HepG2 (cell line): ENCODE measurements at regions not wholly inside any gene's neighbourhood (a gene's known extent, or its start where the extent isn't known, plus 50 kb on each side); places are given as distances from the start of the nearest gene placed in this dataset.

Experiments
- EP300 ChIP-seq, 3 experiments: sonication (generic) in 1 of 3; formaldehyde crosslinking in 1 of 3; IDR thresholded peaks; 2 replicates each; pipeline versions ENCODE4 v1.5.1 to v1.6.1; 2011 to 2020; ENCODE audit warnings: low read depth in 2 of 3, low read length in 2 of 3, borderline replicate concordance in 1 of 3, improper control_type of control experiment in 1 of 3, mild to moderate bottlenecking in 1 of 3, missing genetic modification reagents in 1 of 3, moderate library complexity in 1 of 3
- FIP1L1 ChIP-seq: fragments of 200-400 bp; formaldehyde crosslinking; IDR thresholded peaks from 2 replicates; pipeline ENCODE4 v1.6.1; 2018; ENCODE audit warnings: low read depth, mild to moderate bottlenecking, low read length, moderate library complexity, borderline replicate concordance; ENCODE audit not compliant: insufficient read depth
- FOXK2 ChIP-seq: fragments of 450-650 bp; IDR thresholded peaks from 2 replicates; pipeline ENCODE4 v1.6.1; 2016
- KLF13 ChIP-seq: sonication (generic); formaldehyde crosslinking; IDR thresholded peaks from 2 replicates; pipeline ENCODE4 v1.4.0; 2020; ENCODE audit warnings: mild to moderate bottlenecking, missing genetic modification reagents
- SMARCE1 ChIP-seq: fragments of 450-650 bp; IDR thresholded peaks from 2 replicates; pipeline ENCODE4 v1.6.1; 2017; ENCODE audit warnings: borderline replicate concordance
- SPEN ChIP-seq: sonication (generic); formaldehyde crosslinking; IDR thresholded peaks from 2 replicates; pipeline ENCODE4 v1.5.1; 2020; ENCODE audit warnings: low read depth, mild to moderate bottlenecking, missing genetic modification reagents
- TBL1XR1 ChIP-seq: fragments of 150-350 bp; IDR thresholded peaks from 2 replicates; pipeline ENCODE4 v1.6.1; 2014; ENCODE audit warnings: borderline replicate concordance, low read length; ENCODE audit not compliant: partially characterized antibody
- ZNF232 ChIP-seq: sonication (generic); formaldehyde crosslinking; IDR thresholded peaks from 2 replicates; pipeline ENCODE4 v1.4.0; 2020; ENCODE audit warnings: missing genetic modification reagents, borderline replicate concordance
- ZNF253 ChIP-seq: sonication (generic); formaldehyde crosslinking; IDR thresholded peaks from 2 replicates; pipeline ENCODE4 v1.8.0; 2022; ENCODE audit warnings: mild to moderate bottlenecking, missing genetic modification reagents, borderline replicate concordance
- ZNF607 ChIP-seq: sonication (generic); formaldehyde crosslinking; IDR thresholded peaks from 2 replicates; pipeline ENCODE4 v1.5.1; 2020; ENCODE audit warnings: missing genetic modification reagents, mild to moderate bottlenecking, borderline replicate concordance
- TF ChIP-seq, protein P1 (sequence below): sonication (generic); formaldehyde crosslinking; conservative IDR thresholded peaks from 2 replicates; pipeline ENCODE4 v1.4.0; 2020; ENCODE audit warnings: missing genetic modification reagents
- TF ChIP-seq, protein P2 (sequence below): sonication (generic); formaldehyde crosslinking; IDR thresholded peaks from 2 replicates; pipeline ENCODE4 v1.5.0; 2020; ENCODE audit warnings: mild to moderate bottlenecking, missing genetic modification reagents, moderate library complexity
- TF ChIP-seq, protein P3 (sequence below): sonication (generic); formaldehyde crosslinking; IDR thresholded peaks from 2 replicates; pipeline ENCODE4 v1.8.0; 2022; ENCODE audit warnings: missing genetic modification reagents, mild to moderate bottlenecking, inconsistent platforms, borderline replicate concordance

DNA sequence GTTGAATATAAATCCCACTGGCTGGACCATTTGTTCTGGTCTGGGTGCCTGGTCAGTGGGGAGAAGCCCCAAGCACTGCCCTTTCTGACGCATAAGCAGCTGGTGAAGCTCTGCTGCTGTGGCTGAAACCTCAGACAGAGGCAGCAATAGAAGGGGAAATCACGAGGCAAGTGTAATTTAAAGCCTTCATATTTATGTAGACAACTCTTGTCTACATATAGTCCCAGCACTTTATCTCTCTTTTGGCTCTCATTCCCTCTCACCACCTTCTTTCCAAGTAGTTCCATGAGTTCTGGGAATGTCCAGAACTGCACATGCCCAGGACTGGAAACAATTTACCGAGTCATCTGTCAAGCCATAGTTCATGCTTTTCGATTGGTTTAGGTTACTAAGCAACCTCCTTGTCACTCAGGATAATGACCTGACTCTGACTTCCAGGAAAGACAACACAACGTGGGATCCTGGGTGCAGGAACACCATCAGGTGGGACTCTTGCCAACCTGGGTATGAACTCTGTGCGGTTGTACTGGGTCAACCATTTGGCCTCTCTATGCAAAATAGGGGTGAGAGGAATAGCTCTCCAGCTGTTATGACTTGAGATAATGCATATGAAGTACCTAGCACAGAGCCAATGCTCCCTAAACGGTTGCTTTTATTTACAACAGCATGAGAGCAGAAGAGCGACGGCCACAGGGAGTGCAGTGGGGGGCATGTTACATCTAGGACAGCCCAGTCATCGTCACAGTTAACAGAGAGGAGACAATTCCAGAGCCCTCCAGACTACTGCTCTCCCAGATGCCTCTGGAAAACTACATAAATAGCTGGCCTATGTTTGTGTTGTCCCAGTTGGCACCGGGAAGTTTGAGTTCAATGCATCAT is 321.9 kb downstream of the FOXO1 start:
- TF ChIP-seq ZNF607 (CRISPR knock-in tag): no peak
- no peak for TF ChIP-seq ZNF232
- no peak for TF ChIP-seq TBL1XR1
- TF ChIP-seq, protein P1, sequence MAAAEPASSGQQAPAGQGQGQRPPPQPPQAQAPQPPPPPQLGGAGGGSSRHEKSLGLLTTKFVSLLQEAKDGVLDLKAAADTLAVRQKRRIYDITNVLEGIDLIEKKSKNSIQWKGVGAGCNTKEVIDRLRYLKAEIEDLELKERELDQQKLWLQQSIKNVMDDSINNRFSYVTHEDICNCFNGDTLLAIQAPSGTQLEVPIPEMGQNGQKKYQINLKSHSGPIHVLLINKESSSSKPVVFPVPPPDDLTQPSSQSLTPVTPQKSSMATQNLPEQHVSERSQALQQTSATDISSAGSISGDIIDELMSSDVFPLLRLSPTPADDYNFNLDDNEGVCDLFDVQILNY: no peak
- no peak for TF ChIP-seq SPEN (CRISPR knock-in tag)
- TF ChIP-seq, protein P2, sequence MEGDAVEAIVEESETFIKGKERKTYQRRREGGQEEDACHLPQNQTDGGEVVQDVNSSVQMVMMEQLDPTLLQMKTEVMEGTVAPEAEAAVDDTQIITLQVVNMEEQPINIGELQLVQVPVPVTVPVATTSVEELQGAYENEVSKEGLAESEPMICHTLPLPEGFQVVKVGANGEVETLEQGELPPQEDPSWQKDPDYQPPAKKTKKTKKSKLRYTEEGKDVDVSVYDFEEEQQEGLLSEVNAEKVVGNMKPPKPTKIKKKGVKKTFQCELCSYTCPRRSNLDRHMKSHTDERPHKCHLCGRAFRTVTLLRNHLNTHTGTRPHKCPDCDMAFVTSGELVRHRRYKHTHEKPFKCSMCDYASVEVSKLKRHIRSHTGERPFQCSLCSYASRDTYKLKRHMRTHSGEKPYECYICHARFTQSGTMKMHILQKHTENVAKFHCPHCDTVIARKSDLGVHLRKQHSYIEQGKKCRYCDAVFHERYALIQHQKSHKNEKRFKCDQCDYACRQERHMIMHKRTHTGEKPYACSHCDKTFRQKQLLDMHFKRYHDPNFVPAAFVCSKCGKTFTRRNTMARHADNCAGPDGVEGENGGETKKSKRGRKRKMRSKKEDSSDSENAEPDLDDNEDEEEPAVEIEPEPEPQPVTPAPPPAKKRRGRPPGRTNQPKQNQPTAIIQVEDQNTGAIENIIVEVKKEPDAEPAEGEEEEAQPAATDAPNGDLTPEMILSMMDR: no peak
- no peak for TF ChIP-seq ZNF253 (CRISPR knock-in tag)
- TF ChIP-seq FIP1L1: no peak
- TF ChIP-seq SMARCE1: no peak
- TF ChIP-seq EP300 (IDR thresholded peaks at IDR 0.05; ENCODE audit: low read depth in 2 of 2, low read length in 2 of 2): no peak
- TF ChIP-seq EP300 (CRISPR knock-in tag; IDR thresholded peaks at IDR 0.05; ENCODE audit: borderline replicate concordance): no peak
- TF ChIP-seq FOXK2: no peak
- no peak for TF ChIP-seq KLF13 (CRISPR knock-in tag)
- TF ChIP-seq, protein P3, sequence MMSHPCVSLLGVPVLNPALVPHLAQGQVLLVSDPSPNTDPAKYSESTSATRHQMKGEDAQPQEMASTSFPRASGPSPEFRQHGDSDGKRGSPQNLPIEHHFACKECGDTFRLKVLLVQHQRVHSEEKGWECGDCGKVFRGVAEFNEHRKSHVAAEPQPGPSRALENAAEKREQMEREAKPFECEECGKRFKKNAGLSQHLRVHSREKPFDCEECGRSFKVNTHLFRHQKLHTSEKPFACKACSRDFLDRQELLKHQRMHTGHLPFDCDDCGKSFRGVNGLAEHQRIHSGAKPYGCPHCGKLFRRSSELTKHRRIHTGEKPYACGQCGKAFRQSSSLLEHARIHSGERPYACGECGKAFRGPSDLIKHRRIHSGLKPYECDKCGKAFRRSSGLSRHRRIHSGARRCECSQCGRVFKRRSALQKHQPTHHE (CRISPR knock-in tag): no peak
